ENCODE measurements at regions not wholly inside any gene's neighbourhood (a gene's known extent, or its start where the extent isn't known, plus 50 kb on each side); places are given as distances from the start of the nearest gene placed in this dataset.

DNA sequence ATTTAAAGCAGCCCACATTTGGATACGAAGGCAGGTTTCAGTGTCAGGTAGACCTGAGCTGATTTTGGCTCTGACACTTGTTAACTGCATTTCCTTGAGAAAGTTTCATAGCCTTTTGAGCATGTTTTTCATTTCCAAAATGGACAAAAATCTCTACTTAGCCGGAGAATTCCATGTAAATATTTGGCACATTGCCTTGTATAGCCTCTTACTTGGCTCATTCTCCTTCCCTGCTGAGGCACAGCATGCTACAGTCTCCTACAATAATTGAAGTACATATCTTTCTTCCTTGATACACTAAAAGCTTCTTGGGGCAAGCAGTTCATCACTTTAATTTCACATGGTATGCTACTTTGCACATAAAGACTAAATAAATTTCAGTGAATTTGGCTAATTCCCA, 772.2 kb upstream of the CHAC2 start:
- intact Hi-C loops (cut with DNase I): no loop called here
- H3K4me3 ChIP-seq: no peak overlapping the region
- no peaks in the 10 kb centered on the region for H3K27me3 ChIP-seq
- no peaks in the 10 kb centered on the region for H3K36me3 ChIP-seq
- H3K27ac ChIP-seq: no peak overlapping the region
- peaks cover 0 to 2% (median 0%) of the 10 kb centered on the region in 4 donors for H3K9me3 ChIP-seq
- DNase-seq: no peak
- WGBS, 2 donors: 65% methylated on average over 2 of the region's 2 CpGs
- no peaks in the 10 kb centered on the region for H3K4me1 ChIP-seq
- TF ChIP-seq CTCF (IDR thresholded peaks at IDR 0.05) (no peak), EP300 (IDR thresholded peaks at IDR 0.05) (no peak)

GRCh38 chr2:52976143-52976949, 791.3 kb upstream of the CHAC2 start:
- TF ChIP-seq EP300 (IDR thresholded peaks at IDR 0.05) (no peak), POLR2A (IDR thresholded peaks at IDR 0.05) (no peak), CTCF (IDR thresholded peaks at IDR 0.05) (no peak), POLR2AphosphoS5 (IDR thresholded peaks at IDR 0.05) (no peak)
- Histone ChIP-seq H3K4me1 (no peaks in the 10 kb centered on the region), H3K9me3 (no peaks in the 10 kb centered on the region), H3K27me3 (no peaks in the 10 kb centered on the region), H3K27ac (no peak overlapping the region), H3K36me3 (no peaks in the 10 kb centered on the region), H3K4me3 (no peak overlapping the region)
- WGBS, 2 donors: 31 to 45% methylated on average over 2 of the region's 2 CpGs
- intact Hi-C loops (cut with DNase I): no loop called here
- DNase-seq: no peak

DNA sequence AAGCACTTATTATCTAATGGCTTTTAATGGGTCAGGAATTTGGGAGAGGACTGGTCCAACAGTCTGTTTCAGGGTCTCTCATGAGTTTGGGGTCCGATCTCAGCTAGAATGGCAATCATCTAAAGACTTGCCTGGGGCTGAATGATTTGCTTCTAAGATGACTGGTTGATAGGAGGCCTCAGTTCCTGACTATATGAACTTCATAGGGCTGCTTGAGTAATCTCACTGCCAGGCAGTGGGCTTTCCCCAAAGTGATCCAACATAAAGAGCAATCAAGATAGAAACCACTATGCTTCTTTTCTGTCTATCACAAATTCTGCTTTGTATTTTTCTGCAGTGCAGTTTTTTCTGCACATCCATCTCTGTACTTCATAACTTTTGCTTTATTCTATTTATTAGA, 793.5 kb upstream of the CHAC2 start:
- Histone ChIP-seq H3K27me3 (no peaks in the 10 kb centered on the region), H3K9me3 (no peaks in the 10 kb centered on the region), H3K4me1 (no peaks in the 10 kb centered on the region), H3K36me3 (no peaks in the 10 kb centered on the region), H3K27ac (no peak overlapping the region), H3K4me3 (no peak overlapping the region)
- DNase-seq: no peak
- intact Hi-C loops (cut with DNase I): no loop called here
- WGBS, 2 donors: 89 to 95% methylated on average over 1 of the region's 1 CpG
- no peak for TF ChIP-seq EP300 (IDR thresholded peaks at IDR 0.05)
- TF ChIP-seq POLR2AphosphoS5 (IDR thresholded peaks at IDR 0.05): no peak

- no peaks in the 10 kb centered on the region for H3K36me3 ChIP-seq
- TF ChIP-seq POLR2AphosphoS5 (IDR thresholded peaks at IDR 0.05): no peak
- TF ChIP-seq EP300 (IDR thresholded peaks at IDR 0.05): no peak
- TF ChIP-seq POLR2A (IDR thresholded peaks at IDR 0.05): no peak
- TF ChIP-seq CTCF (IDR thresholded peaks at IDR 0.05): no peak
- H3K27ac ChIP-seq: no peak overlapping the region
- no peaks in the 10 kb centered on the region for H3K27me3 ChIP-seq
- intact Hi-C loops (cut with DNase I): no loop called here
- no peak for DNase-seq
- no peak overlapping the region for H3K4me3 ChIP-seq
- WGBS, 2 donors: 69 to 70% methylated on average over 1 of the region's 1 CpG
- no peaks in the 10 kb centered on the region for H3K4me1 ChIP-seq
- no peaks in the 10 kb centered on the region for H3K9me3 ChIP-seq
Measured at GRCh38 chr2:52970642-52971041, 797.0 kb upstream of the CHAC2 start.

DNA sequence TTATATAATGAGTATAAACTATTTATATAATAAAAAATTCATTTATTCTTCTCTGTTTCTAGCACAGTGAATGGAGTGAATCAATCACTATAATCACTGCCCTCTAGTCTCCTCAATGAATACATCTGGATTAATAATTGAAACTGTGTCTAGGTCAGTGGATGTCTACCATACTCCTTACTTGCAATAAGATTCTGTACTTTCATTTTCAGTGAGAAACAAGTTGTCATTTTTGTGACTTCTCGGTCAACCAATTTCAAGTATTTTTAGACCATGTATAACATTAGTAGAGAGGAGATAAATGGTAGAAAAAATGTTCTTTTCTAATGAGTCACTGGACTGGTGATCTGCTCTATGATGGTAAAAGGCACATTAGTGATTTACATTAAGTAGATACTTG, 799.6 kb upstream of the CHAC2 start:
- H3K4me3 ChIP-seq: no peak overlapping the region
- no peak overlapping the region for H3K27ac ChIP-seq
- H3K36me3 ChIP-seq: no peaks in the 10 kb centered on the region
- no peaks in the 10 kb centered on the region for H3K9me3 ChIP-seq
- intact Hi-C loops (cut with DNase I): no loop called here
- no peaks in the 10 kb centered on the region for H3K4me1 ChIP-seq
- no peaks in the 10 kb centered on the region for H3K27me3 ChIP-seq
- TF ChIP-seq POLR2AphosphoS5 (IDR thresholded peaks at IDR 0.05) (no peak), EP300 (IDR thresholded peaks at IDR 0.05) (no peak), POLR2A (IDR thresholded peaks at IDR 0.05) (no peak), CTCF (IDR thresholded peaks at IDR 0.05) (no peak)
- 91 to 92% methylated on average over 1 of the region's 1 CpG for WGBS, 2 donors
- DNase-seq: no peak

Data from sigmoid colon (tissue), 6 donors.